Jurkat, Clone E6-1 (cell line): ENCODE measurements at regions not wholly inside any gene's neighbourhood (a gene's known extent, or its start where the extent isn't known, plus 50 kb on each side); places are given as distances from the start of the nearest gene placed in this dataset.

Experiments
- DNase-seq: peaks from one replicate; pipeline ENCODE4 v3.0.0-alpha.2; 2011; ENCODE audit warnings: low read depth, low spot score
- H3K4me3 ChIP-seq: 2 replicates; pipeline ENCODE4 v1.5.1; 2011; ENCODE audit warnings: mild to moderate bottlenecking, low read length, control low read depth, moderate library complexity

- no peak for DNase-seq
- H3K4me3 ChIP-seq, result no peak overlapping the region
Measured at GRCh38 chr6:82704045-82704444, 340.4 kb downstream of the TPBG start.

DNA sequence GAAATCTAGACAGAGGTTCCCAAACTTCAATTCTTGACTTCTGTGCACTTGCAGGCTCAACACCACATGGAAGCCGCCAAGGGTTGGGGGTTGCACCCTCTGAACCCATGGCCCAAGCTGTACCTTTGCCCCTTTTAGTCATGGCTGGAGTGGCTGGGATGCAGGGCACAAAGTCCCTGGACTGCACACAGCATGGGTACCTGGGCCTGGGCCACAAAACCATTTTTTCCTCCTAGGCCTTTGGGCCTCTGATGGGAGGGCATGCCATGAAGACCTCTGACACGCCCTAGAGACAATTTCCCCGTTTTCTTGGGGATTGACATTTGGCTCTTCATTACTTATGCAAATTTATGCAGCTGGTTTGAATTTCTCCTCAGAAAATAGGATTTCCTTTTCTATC is 342.0 kb downstream of the TPBG start:
- no peak overlapping the region for H3K4me3 ChIP-seq
- no peak for DNase-seq

- DNase-seq, result no peak
- no peak overlapping the region for H3K4me3 ChIP-seq
Measured at GRCh38 chr6:82711105-82711827, 347.6 kb downstream of the TPBG start.

GRCh38 chr6:82711971-82712370 is 348.4 kb downstream of the TPBG start:
- H3K4me3 ChIP-seq, result no peak overlapping the region
- DNase-seq, result no peak

- no peak for DNase-seq
Measured at GRCh38 chr6:82712389-82712788, 348.8 kb downstream of the TPBG start.

GRCh38 chr6:82712826-82713225 is 349.2 kb downstream of the TPBG start:
- DNase-seq, result peak; percentile 3
- no peak overlapping the region for H3K4me3 ChIP-seq

More at GRCh38 chr6:82712389-82712788, 348.8 kb downstream of the TPBG start:
- no peak overlapping the region for H3K4me3 ChIP-seq

DNA sequence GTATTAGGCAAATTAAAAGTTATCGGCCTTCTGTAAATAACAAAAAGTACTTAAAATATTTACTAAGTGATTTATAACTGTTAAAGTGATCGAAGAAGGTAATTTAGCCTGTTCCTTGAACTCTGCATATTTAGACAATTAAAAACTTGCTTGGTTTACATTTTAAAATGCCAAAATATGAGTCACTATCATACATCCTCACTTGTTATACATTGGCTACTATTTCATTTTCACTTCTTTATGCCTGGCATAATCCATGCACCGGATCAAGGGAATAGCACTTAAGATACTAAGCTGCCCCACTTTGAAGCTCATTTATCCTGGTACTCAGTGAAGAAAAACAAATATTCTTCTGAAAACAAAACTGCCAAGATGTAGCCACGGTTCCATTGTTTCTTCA is 344.6 kb downstream of the UBE3D start:
- H3K4me3 ChIP-seq, result no peak overlapping the region
- no peak for DNase-seq

GRCh38 chr6:82735790-82736189 is 329.9 kb downstream of the UBE3D start:
- H3K4me3 ChIP-seq, result no peak overlapping the region
- DNase-seq, result no peak

DNA sequence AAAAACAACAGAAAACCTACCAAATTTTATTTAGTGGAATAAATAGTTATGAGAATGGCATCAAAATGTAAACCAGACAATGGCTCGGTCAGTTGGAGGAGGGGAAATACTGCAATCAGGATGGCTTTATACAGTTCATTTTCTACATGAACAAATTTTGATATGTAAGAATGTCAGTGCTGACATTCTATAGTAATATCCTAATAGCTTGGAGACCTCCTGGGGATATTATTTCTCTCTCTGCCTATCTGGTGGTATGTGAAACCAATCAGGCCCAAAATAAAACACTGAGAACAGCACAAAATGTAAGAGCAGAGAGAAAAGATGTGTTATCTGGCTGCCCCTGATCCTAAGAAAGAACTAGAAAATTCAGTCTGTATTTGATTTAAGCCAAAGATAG is 327.7 kb downstream of the UBE3D start:
- DNase-seq, result no peak
- H3K4me3 ChIP-seq, result no peak overlapping the region

GRCh38 chr6:82738773-82739172 is 326.9 kb downstream of the UBE3D start:
- DNase-seq, result no peak
- H3K4me3 ChIP-seq, result no peak overlapping the region

DNA sequence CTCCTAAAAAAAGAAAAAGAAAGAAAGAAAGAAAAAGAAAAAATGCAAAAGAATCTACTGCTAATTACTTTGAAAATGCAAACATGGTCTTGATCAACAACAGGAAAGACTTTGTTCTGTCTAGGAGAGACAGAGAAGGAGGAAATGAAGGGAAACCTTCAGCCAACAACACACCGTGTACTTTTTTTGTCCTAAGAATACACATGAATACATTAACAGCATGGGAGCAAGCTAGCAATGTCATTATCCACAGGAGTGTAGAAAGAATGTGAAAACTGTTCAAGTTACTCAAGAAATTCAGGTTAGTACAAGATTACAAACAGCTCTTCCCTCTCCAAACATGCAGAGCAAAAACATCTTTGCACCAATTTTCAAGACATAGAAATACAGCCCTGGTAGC is 326.3 kb downstream of the UBE3D start:
- no peak for DNase-seq
- no peak overlapping the region for H3K4me3 ChIP-seq

- no peak for DNase-seq
- no peak overlapping the region for H3K4me3 ChIP-seq
Measured at GRCh38 chr6:82740072-82740471, 325.6 kb downstream of the UBE3D start.

DNA sequence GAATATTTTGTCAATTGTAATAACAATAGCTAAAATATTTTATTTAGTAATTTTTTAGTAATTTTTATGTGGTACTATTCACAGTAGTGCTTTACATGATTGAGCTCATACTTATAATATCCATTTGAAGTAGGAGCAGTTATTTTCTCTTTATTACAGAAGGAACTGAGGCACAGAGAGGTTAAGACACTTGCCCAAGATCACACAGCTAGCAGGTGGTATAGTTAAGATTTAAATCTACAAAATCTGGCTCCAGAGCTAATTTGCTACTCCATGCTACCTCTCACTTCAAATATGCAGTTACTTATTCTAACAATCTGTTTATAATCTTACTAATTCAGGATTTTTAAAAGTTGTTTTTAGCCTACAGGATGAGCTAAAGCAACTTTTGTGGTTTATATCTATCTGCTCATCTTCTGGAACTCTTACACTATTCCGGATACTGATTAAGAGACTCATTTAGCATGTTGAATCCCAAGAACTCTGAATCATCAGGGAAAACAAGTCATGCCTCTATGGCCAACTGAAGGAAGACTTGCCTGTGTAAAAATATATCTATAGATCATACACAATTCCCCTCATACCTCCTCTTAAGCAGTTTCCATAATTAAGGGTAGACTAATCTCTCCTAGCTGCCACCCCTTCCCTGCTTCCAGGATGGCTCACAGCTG is 324.2 kb downstream of the UBE3D start:
- DNase-seq, result no peak
- H3K4me3 ChIP-seq, result no peak overlapping the region

- no peak overlapping the region for H3K4me3 ChIP-seq
- DNase-seq, result no peak
Measured at GRCh38 chr6:82741996-82742385, 323.6 kb downstream of the UBE3D start.

DNA sequence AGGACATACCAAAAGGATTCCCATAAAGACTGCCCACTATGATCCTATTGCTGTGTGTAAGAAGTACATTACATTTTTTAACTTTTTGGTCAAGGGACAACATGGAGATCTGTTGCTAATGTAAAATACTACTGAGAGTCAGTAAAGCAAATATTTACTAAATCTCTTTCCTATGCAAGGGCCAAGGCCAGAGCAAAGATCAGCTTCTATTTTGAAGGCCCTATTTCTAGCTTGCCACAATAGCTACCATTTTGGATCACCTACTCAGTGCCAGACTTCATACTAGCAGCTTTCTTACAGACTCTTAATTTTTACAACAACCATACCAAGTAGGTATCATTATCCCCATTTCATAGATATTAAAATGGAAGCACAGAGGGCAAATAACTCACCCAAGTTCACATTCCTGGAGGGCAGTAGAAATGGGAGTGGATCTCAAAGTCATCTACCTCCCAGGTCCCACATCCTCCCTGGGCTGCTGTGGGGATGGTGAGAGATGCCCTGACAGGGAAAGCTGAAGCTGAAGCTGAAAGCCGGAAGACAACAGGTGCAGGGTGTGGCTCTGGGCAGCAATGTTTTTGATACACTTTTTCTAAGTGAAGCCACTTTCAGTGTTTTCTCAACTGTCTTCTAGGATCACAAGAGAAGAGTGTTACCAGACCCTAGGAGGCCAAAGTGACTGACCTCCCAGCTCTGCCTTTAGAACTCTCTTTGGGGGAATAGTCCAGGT is 321.2 kb downstream of the UBE3D start:
- no peak overlapping the region for H3K4me3 ChIP-seq
- DNase-seq, result no peak

DNA sequence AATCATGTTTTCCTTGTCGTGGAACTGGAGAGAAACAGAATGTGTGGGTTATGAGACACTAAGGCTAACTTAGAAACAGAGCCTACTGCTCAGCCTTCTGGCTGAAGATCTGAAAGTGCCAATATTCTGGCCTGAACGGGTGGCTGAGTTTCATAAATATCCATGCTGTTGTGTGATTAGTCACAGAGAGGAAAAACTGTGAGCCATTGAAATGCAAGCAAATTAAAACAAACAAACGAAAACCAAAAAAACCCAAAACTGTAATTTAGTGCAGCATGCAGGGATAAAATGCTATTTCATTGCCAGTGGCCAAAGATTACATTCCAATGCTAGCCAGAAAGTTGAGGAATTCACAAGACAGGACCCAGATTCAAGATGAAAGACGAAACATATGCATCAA is 315.1 kb downstream of the UBE3D start:
- H3K4me3 ChIP-seq, result no peak overlapping the region
- no peak for DNase-seq

DNA sequence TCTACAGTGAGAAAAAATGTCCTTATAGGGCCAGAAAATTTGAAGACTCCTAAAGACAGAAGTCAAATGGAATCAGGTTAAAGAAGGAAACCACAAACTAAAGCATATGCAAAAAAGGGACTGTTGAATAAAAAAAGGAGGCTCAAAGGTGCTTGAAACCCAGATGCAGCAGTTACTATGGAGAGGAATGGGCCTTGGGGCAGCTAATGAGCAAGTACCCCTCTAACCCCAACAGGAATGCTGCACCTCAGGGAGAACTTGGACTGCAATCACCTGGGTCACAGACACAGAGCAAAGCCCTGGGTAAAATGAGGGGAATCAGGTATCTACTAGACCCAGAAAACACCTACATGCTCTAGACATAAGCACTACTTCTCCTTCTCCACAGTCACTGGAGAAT is 313.9 kb downstream of the UBE3D start:
- DNase-seq, result no peak
- no peak overlapping the region for H3K4me3 ChIP-seq

- no peak for DNase-seq
- H3K4me3 ChIP-seq, result no peak overlapping the region
Measured at GRCh38 chr6:82761674-82762345, 303.8 kb downstream of the UBE3D start.

- no peak for DNase-seq
- no peak overlapping the region for H3K4me3 ChIP-seq
Measured at GRCh38 chr6:82766476-82766875, 299.2 kb downstream of the UBE3D start.

GRCh38 chr6:82767037-82767436 is 298.6 kb downstream of the UBE3D start:
- no peak for DNase-seq
- H3K4me3 ChIP-seq, result no peak overlapping the region
